ENCODE measurements at regions not wholly inside any gene's neighbourhood (a gene's known extent, or its start where the extent isn't known, plus 50 kb on each side); places are given as distances from the start of the nearest gene placed in this dataset.

DNA sequence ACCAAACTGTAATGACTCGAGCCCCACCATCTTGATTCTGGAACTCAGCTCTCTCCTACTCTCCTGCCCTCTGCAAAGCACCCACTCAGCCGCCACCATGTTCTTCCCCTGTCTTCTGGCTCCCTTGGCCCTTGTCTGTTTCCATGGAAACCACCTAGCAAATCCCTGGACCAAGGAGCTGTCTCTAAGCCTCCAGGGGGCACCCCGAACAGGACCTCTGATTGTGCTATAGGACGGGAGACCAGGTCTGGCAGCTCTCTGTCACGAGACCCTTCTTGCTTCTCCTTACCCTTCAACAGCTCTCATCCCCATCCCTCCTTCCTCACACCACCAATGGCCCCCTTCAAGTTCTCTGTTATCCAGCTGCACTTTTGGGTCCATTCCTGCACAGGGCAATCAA lies 277.7 kb upstream of the ZNF507 start:
- Histone ChIP-seq H3K4ac (ENCODE audit: low read depth, low read length) (no peak overlapping the region), H3K36me3 (ENCODE audit: control insufficient read depth in 1 of 2, insufficient read depth in 2 of 2, low read length in 2 of 2) (no peaks in the 10 kb centered on the region), H3K23ac (ENCODE audit: low read length) (no peak overlapping the region), H2BK12ac (ENCODE audit: low read length) (no peak overlapping the region), H3K14ac (ENCODE audit: low read length) (no peak overlapping the region), H2BK5ac (ENCODE audit: low read depth, low read length, poor library complexity) (no peak overlapping the region), H4K8ac (ENCODE audit: low read depth, low read length) (no peak overlapping the region), H2BK120ac (ENCODE audit: insufficient read depth, low read length, poor library complexity) (no peak overlapping the region), H3K79me2 (ENCODE audit: control insufficient read depth, insufficient read depth, low read length, poor library complexity) (no peaks in the 10 kb centered on the region), H4K91ac (ENCODE audit: low read depth, low read length) (no peak overlapping the region), H3K79me1 (ENCODE audit: low read length) (no peaks in the 10 kb centered on the region), H3K9ac (ENCODE audit: low read length) (no peak overlapping the region), H3K4me3 (ENCODE audit: low read depth, low read length) (no peak overlapping the region), H2AFZ (ENCODE audit: insufficient read depth, low read length, poor library complexity) (no peak overlapping the region), H3K4me2 (ENCODE audit: low read length) (no peak overlapping the region), H2AK5ac (ENCODE audit: low read length) (no peak overlapping the region), H4K12ac (ENCODE audit: low read depth, low read length) (no peak overlapping the region), H3K27ac (ENCODE audit: low read depth, low read length) (no peak overlapping the region), H3K4me1 (ENCODE audit: control insufficient read depth in 1 of 2, insufficient read depth in 2 of 2, low read length in 2 of 2) (no peaks in the 10 kb centered on the region), H3K18ac (ENCODE audit: low read length) (no peak overlapping the region), H3K9me3 (ENCODE audit: insufficient read depth, low read depth, low read length) (no peaks in the 10 kb centered on the region), H3K27me3 (ENCODE audit: insufficient read depth, low read length) (no peaks in the 10 kb centered on the region)
- no CpG with 5 or more reads among the region's 5 CpGs for WGBS (ENCODE audit: extremely low coverage, insufficient coverage, insufficient read length)
- no peak for DNase-seq

DNA sequence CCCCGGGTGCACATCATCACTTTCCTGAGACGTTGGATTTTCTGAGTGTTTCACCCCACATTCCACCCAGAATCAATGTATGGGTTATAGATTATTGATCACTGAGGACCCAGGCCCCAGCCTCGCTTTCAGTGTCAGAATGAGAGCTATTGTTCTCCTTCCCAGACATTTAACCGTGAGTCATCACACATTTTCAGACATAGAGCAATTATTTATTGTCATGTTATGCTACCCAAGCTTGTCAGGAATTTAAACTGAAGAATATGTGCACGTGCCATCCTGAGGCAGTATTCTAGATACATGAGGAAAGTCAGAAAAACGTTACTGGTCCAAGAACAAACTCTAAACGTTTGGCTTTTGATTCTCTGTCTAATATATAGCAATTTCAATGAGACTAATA lies 276.6 kb upstream of the ZNF507 start:
- Histone ChIP-seq H3K27me3 (ENCODE audit: insufficient read depth, low read length) (no peaks in the 10 kb centered on the region), H3K27ac (ENCODE audit: low read depth, low read length) (no peak overlapping the region), H2BK120ac (ENCODE audit: insufficient read depth, low read length, poor library complexity) (no peak overlapping the region), H4K91ac (ENCODE audit: low read depth, low read length) (no peak overlapping the region), H3K4ac (ENCODE audit: low read depth, low read length) (no peak overlapping the region), H3K79me1 (ENCODE audit: low read length) (no peaks in the 10 kb centered on the region), H2BK5ac (ENCODE audit: low read depth, low read length, poor library complexity) (no peak overlapping the region), H4K12ac (ENCODE audit: low read depth, low read length) (no peak overlapping the region), H3K18ac (ENCODE audit: low read length) (no peak overlapping the region), H3K4me1 (ENCODE audit: control insufficient read depth in 1 of 2, insufficient read depth in 2 of 2, low read length in 2 of 2) (no peaks in the 10 kb centered on the region), H3K9ac (ENCODE audit: low read length) (no peak overlapping the region), H3K23ac (ENCODE audit: low read length) (no peak overlapping the region), H2AK5ac (ENCODE audit: low read length) (no peak overlapping the region), H3K4me2 (ENCODE audit: low read length) (no peak overlapping the region), H3K36me3 (ENCODE audit: control insufficient read depth in 1 of 2, insufficient read depth in 2 of 2, low read length in 2 of 2) (no peaks in the 10 kb centered on the region), H3K79me2 (ENCODE audit: control insufficient read depth, insufficient read depth, low read length, poor library complexity) (no peaks in the 10 kb centered on the region), H3K9me3 (ENCODE audit: insufficient read depth, low read depth, low read length) (no peaks in the 10 kb centered on the region), H3K14ac (ENCODE audit: low read length) (no peak overlapping the region), H3K4me3 (ENCODE audit: low read depth, low read length) (no peak overlapping the region), H4K8ac (ENCODE audit: low read depth, low read length) (no peak overlapping the region), H2AFZ (ENCODE audit: insufficient read depth, low read length, poor library complexity) (no peak overlapping the region), H2BK12ac (ENCODE audit: low read length) (no peak overlapping the region)
- no peak for DNase-seq
- no CpG with 5 or more reads among the region's 7 CpGs for WGBS (ENCODE audit: extremely low coverage, insufficient coverage, insufficient read length)

DNA sequence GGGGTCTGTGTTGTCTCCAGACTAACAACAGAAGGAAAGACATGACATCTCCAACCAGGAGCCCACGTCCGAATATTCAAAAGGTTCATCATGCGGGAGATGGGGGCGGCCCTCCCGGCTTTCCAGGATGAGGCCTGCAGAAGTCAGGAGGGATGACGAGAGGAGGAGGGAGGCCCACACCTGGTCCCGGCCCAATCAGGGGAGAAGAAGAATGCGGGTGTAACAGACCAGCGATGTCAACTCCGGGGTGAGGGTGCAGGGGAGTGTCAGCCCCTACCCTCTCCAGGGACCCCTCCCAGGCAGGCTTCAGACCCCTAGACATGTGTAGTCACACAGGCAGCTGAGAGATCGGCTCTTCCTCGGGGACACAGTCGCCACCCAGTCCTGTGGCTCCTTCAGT lies 275.3 kb upstream of the ZNF507 start:
- Histone ChIP-seq H2BK5ac (ENCODE audit: low read depth, low read length, poor library complexity) (no peak overlapping the region), H3K9ac (ENCODE audit: low read length) (no peak overlapping the region), H3K4me3 (ENCODE audit: low read depth, low read length) (no peak overlapping the region), H2BK12ac (ENCODE audit: low read length) (no peak overlapping the region), H3K18ac (ENCODE audit: low read length) (no peak overlapping the region), H2AK5ac (ENCODE audit: low read length) (no peak overlapping the region), H3K36me3 (ENCODE audit: control insufficient read depth in 1 of 2, insufficient read depth in 2 of 2, low read length in 2 of 2) (no peaks in the 10 kb centered on the region), H3K27ac (ENCODE audit: low read depth, low read length) (no peak overlapping the region), H3K79me1 (ENCODE audit: low read length) (no peaks in the 10 kb centered on the region), H2BK120ac (ENCODE audit: insufficient read depth, low read length, poor library complexity) (no peak overlapping the region), H3K9me3 (ENCODE audit: insufficient read depth, low read depth, low read length) (no peaks in the 10 kb centered on the region), H2AFZ (ENCODE audit: insufficient read depth, low read length, poor library complexity) (no peak overlapping the region), H4K91ac (ENCODE audit: low read depth, low read length) (no peak overlapping the region), H3K4ac (ENCODE audit: low read depth, low read length) (no peak overlapping the region), H3K23ac (ENCODE audit: low read length) (no peak overlapping the region), H3K27me3 (ENCODE audit: insufficient read depth, low read length) (no peaks in the 10 kb centered on the region), H3K79me2 (ENCODE audit: control insufficient read depth, insufficient read depth, low read length, poor library complexity) (no peaks in the 10 kb centered on the region), H4K8ac (ENCODE audit: low read depth, low read length) (no peak overlapping the region), H3K14ac (ENCODE audit: low read length) (no peak overlapping the region), H3K4me2 (ENCODE audit: low read length) (no peak overlapping the region), H3K4me1 (ENCODE audit: control insufficient read depth in 1 of 2, insufficient read depth in 2 of 2, low read length in 2 of 2) (no peaks in the 10 kb centered on the region), H4K12ac (ENCODE audit: low read depth, low read length) (no peak overlapping the region)
- no peak for DNase-seq
- WGBS (ENCODE audit: extremely low coverage, insufficient coverage, insufficient read length) = no CpG with 5 or more reads among the region's 13 CpGs

DNA sequence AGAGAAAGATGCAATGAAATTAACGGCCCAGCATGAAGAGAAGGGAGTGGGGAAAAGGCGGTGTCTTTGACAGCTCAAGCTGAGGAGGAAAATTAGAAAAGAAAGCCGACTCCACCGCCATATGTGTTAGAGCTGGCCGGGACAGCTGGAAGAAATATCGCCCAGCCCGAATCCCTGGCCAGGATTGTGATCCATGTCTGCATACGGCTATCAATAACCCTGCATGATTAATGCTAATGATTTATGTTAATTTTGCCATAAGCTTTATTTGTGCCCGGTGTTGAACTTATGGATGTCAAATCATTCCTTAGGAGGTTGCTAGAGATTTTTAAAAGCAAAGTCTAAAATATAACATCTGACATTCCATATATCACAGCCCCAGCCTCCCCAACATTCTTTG lies 263.4 kb upstream of the ZNF507 start:
- no peaks in the 10 kb centered on the region for H3K79me2 ChIP-seq (ENCODE audit: control insufficient read depth, insufficient read depth, low read length, poor library complexity)
- no peak overlapping the region for H4K91ac ChIP-seq (ENCODE audit: low read depth, low read length)
- no peak overlapping the region for H3K4me3 ChIP-seq (ENCODE audit: low read depth, low read length)
- H3K4ac ChIP-seq (ENCODE audit: low read depth, low read length) = no peak overlapping the region
- no peak for DNase-seq
- H3K9me3 ChIP-seq (ENCODE audit: insufficient read depth, low read depth, low read length) = peaks cover 2% of the 10 kb centered on the region
- no peaks in the 10 kb centered on the region for H3K36me3 ChIP-seq (ENCODE audit: control insufficient read depth in 1 of 2, insufficient read depth in 2 of 2, low read length in 2 of 2)
- H2BK5ac ChIP-seq (ENCODE audit: low read depth, low read length, poor library complexity) = no peak overlapping the region
- H2AFZ ChIP-seq (ENCODE audit: insufficient read depth, low read length, poor library complexity) = no peak overlapping the region
- no peak overlapping the region for H3K27ac ChIP-seq (ENCODE audit: low read depth, low read length)
- H4K12ac ChIP-seq (ENCODE audit: low read depth, low read length) = no peak overlapping the region
- H3K4me2 ChIP-seq (ENCODE audit: low read length) = no peak overlapping the region
- no peak overlapping the region for H3K18ac ChIP-seq (ENCODE audit: low read length)
- no peaks in the 10 kb centered on the region for H3K27me3 ChIP-seq (ENCODE audit: insufficient read depth, low read length)
- no peaks in the 10 kb centered on the region for H3K4me1 ChIP-seq (ENCODE audit: control insufficient read depth in 1 of 2, insufficient read depth in 2 of 2, low read length in 2 of 2)
- H3K9ac ChIP-seq (ENCODE audit: low read length) = no peak overlapping the region
- H3K14ac ChIP-seq (ENCODE audit: low read length) = no peak overlapping the region
- no peak overlapping the region for H2AK5ac ChIP-seq (ENCODE audit: low read length)
- WGBS (ENCODE audit: extremely low coverage, insufficient coverage, insufficient read length) = no CpG with 5 or more reads among the region's 9 CpGs
- H4K8ac ChIP-seq (ENCODE audit: low read depth, low read length) = no peak overlapping the region
- H2BK120ac ChIP-seq (ENCODE audit: insufficient read depth, low read length, poor library complexity) = no peak overlapping the region
- no peak overlapping the region for H3K23ac ChIP-seq (ENCODE audit: low read length)
- no peak overlapping the region for H2BK12ac ChIP-seq (ENCODE audit: low read length)
- no peaks in the 10 kb centered on the region for H3K79me1 ChIP-seq (ENCODE audit: low read length)
